ENCODE measurements at regions not wholly inside any gene's neighbourhood (a gene's known extent, or its start where the extent isn't known, plus 50 kb on each side); places are given as distances from the start of the nearest gene placed in this dataset.

- no peak for TF ChIP-seq CTCF (IDR thresholded peaks at IDR 0.05)
- TF ChIP-seq EZH2 (IDR thresholded peaks at IDR 0.05; ENCODE audit: borderline replicate concordance, insufficient read depth, low read depth, low read length, poor library complexity, severe bottlenecking), result no peak
Observed at GRCh38 chrX:109848461-109849050, 115.5 kb upstream of the ACSL4 start.

Measured in B cell (primary cell).